K562 (cell line): ENCODE measurements at regions not wholly inside any gene's neighbourhood (a gene's known extent, or its start where the extent isn't known, plus 50 kb on each side); places are given as distances from the start of the nearest gene placed in this dataset.

ENCODE experiments used
- POLR2A ChIP-seq: fragments of 450-650 bp; conservative IDR thresholded peaks from 2 replicates; pipeline ENCODE4 v1.6.1; 2016
- TEAD4 ChIP-seq, 2 experiments: sonication (generic) in 1 of 2; formaldehyde crosslinking in 1 of 2; IDR thresholded peaks; 2 replicates each; pipeline versions ENCODE4 v1.6.1 to v1.8.0; 2012 to 2022; ENCODE audit warnings: borderline replicate concordance in 1 of 2, inconsistent platforms in 1 of 2, low read length in 1 of 2, mild to moderate bottlenecking in 1 of 2, missing genetic modification reagents in 1 of 2
- ZNF282 ChIP-seq: sonication (generic); formaldehyde crosslinking; IDR thresholded peaks from 2 replicates; pipeline ENCODE4 v1.8.1; 2023; ENCODE audit warnings: missing genetic modification reagents
- ZNF780A ChIP-seq: fragments of 250-450 bp; sonication (Bioruptor Pico); IDR thresholded peaks from 2 replicates; pipeline ENCODE4 v1.5.0; 2021; ENCODE audit warnings: mild to moderate bottlenecking
- TF ChIP-seq, protein P1 (sequence below), 3 experiments: IDR thresholded peaks in 2 of 3; conservative IDR thresholded peaks in 1 of 3; 2 replicates each; pipeline ENCODE4 v1.5.1; 2011 to 2012; ENCODE audit warnings: low read length in 3 of 3, mild to moderate bottlenecking in 3 of 3, control low read depth in 2 of 3, improper control_type of control experiment in 1 of 3, inconsistent platforms in 1 of 3, low read depth in 1 of 3, mixed read lengths in 1 of 3, moderate library complexity in 1 of 3; ENCODE audit not compliant: insufficient read depth in 2 of 3

GRCh38 chr3:115486880-115487279 lies 136.4 kb upstream of the GAP43 start:
- TF ChIP-seq POLR2A: no peak
- no peak for TF ChIP-seq TEAD4 (IDR thresholded peaks at IDR 0.05; ENCODE audit: low read length)
- TF ChIP-seq TEAD4 (CRISPR knock-in tag; IDR thresholded peaks at IDR 0.05; ENCODE audit: borderline replicate concordance): no peak
- no peak for TF ChIP-seq ZNF282 (CRISPR knock-in tag)
- TF ChIP-seq, protein P1, sequence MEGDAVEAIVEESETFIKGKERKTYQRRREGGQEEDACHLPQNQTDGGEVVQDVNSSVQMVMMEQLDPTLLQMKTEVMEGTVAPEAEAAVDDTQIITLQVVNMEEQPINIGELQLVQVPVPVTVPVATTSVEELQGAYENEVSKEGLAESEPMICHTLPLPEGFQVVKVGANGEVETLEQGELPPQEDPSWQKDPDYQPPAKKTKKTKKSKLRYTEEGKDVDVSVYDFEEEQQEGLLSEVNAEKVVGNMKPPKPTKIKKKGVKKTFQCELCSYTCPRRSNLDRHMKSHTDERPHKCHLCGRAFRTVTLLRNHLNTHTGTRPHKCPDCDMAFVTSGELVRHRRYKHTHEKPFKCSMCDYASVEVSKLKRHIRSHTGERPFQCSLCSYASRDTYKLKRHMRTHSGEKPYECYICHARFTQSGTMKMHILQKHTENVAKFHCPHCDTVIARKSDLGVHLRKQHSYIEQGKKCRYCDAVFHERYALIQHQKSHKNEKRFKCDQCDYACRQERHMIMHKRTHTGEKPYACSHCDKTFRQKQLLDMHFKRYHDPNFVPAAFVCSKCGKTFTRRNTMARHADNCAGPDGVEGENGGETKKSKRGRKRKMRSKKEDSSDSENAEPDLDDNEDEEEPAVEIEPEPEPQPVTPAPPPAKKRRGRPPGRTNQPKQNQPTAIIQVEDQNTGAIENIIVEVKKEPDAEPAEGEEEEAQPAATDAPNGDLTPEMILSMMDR (IDR thresholded peaks at IDR 0.05 in 2 of 3, conservative IDR thresholded peaks at IDR 0.05 in 1 of 3; ENCODE audit: insufficient read depth in 2 of 3, low read depth in 1 of 3, low read length in 3 of 3): no peak
- TF ChIP-seq ZNF780A (CRISPR knock-in tag): no peak
